ENCODE measurements at regions not wholly inside any gene's neighbourhood (a gene's known extent, or its start where the extent isn't known, plus 50 kb on each side); places are given as distances from the start of the nearest gene placed in this dataset.
"Not testable (repeated sequence)": the region's sequence is repeated elsewhere in the genome, so short reads cannot be mapped to it uniquely, and the experiment has no call there.

DNA sequence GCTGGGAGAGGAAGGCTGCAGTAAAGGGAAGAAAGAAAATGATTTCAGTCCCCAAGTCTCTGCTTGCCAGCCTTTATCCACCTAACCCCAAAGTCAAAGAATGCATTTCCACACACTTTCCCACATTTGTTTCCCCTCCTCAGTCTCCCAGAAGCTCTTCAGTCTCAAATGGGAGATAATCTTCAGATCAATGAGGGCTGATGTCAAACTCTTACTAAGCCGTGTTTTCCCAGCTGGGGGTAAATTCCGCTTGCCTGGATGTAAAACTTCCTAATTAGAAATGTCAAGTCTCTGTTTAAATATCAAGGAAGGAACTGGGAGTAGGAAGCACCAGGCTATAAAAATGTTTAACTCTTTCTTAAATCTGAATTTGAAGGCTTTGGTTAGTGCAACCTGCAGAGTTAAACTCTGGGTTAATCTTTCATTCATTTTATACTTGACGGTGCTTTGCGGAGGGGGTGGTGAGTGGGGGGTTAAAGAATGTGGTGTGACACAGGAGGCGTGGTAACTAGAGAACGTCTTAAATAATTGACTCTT, 601.4 kb upstream of the ACTRT1 start:
- Histone ChIP-seq H3K4me1 (ENCODE audit: control insufficient read depth, insufficient read depth, low read length, poor library complexity, severe bottlenecking) (no peaks in the 10 kb centered on the region), H3K27ac (ENCODE audit: insufficient read depth, low read length, poor library complexity, severe bottlenecking) (no peak overlapping the region), H3K27me3 (ENCODE audit: control insufficient read depth, insufficient read depth, low read length) (no peaks in the 10 kb centered on the region), H3K4me3 (ENCODE audit: low read depth, low read length) (no peak overlapping the region), H3K9me3 (ENCODE audit: control insufficient read depth in 2 of 2, low read length in 2 of 2) (no peaks in the 10 kb centered on the region), H3K36me3 (ENCODE audit: control insufficient read depth, insufficient read depth, low read length) (no peaks in the 10 kb centered on the region)
- Mint-ChIP-seq H3K4me1 (no peaks in the 10 kb centered on the region), H3K9me3 (peaks cover 0 to 4% (median 0%) of the 10 kb centered on the region in 7 donors), H3K27me3 (no peaks in the 10 kb centered on the region), H3K27ac (no peak overlapping the region), H3K36me3 (no peaks in the 10 kb centered on the region), H3K4me3 (no peak overlapping the region)
- DNase-seq (no peak), ATAC-seq (ENCODE audit: low read depth in 2 of 2) (no peak)

DNA sequence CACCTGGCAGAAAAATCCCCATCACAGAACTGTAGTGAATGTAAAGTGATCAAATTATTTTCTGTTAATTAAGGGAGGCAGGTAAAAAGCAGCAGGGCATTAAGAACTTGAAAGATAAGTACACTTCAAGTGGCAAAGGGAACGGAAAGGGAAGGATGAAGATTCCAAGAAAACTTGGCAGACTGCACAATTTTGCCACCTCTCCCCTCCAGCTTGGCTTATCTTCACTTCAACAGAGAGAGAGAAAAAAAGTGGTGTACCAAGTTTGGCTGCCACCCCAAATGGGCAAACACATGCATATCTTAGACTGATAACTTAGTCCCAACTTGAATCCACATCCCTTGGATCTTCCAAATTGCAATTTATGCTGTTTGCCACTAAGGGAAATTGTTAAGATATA, 598.1 kb upstream of the ACTRT1 start:
- Mint-ChIP-seq H3K9me3 (peaks cover 0 to 4% (median 0%) of the 10 kb centered on the region in 7 donors), H3K4me1 (peaks cover 0 to 2% (median 0%) of the 10 kb centered on the region in 4 donors), H3K4me3 (no peak overlapping the region), H3K27me3 (no peaks in the 10 kb centered on the region), H3K36me3 (no peaks in the 10 kb centered on the region), H3K27ac (no peak overlapping the region)
- Histone ChIP-seq H3K4me1 (ENCODE audit: control insufficient read depth, insufficient read depth, low read length, poor library complexity, severe bottlenecking) (no peaks in the 10 kb centered on the region), H3K9me3 (ENCODE audit: control insufficient read depth in 2 of 2, low read length in 2 of 2) (no peaks in the 10 kb centered on the region), H3K4me3 (ENCODE audit: low read depth, low read length) (no peak overlapping the region), H3K27ac (ENCODE audit: insufficient read depth, low read length, poor library complexity, severe bottlenecking) (no peak overlapping the region), H3K36me3 (ENCODE audit: control insufficient read depth, insufficient read depth, low read length) (no peaks in the 10 kb centered on the region), H3K27me3 (ENCODE audit: control insufficient read depth, insufficient read depth, low read length) (no peaks in the 10 kb centered on the region)
- DNase-seq: no peak
- no peak for ATAC-seq (ENCODE audit: low read depth in 2 of 2)

DNA sequence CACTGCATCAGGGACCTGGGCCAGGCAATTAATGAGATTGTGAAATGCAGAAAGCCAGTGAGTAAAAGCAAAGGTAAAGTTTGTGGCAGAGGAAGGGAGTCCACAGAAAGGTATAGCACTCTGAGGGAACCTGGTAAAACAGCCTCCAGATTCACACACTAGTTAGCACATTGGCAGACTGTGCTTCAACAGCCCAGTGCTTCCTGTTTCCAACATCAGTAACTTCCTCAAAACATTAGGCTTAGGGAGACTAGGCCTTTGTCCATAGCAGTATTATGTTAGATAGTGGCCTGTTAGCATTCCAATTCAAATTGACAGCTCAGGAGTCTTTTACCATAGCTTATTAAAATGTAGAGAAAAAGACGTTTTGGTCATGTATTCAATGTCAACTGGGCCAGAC, 582.6 kb upstream of the ACTRT1 start:
- DNase-seq (no peak), ATAC-seq (ENCODE audit: low read depth in 2 of 2) (no peak)
- no peaks in the 10 kb centered on the region for H3K9me3 Mint-ChIP-seq
- no peak overlapping the region for H3K27ac Mint-ChIP-seq
- no peak overlapping the region for H3K4me3 ChIP-seq (ENCODE audit: low read depth, low read length)
- H3K4me1 ChIP-seq (ENCODE audit: control insufficient read depth, insufficient read depth, low read length, poor library complexity, severe bottlenecking): no peaks in the 10 kb centered on the region
- H3K27ac ChIP-seq (ENCODE audit: insufficient read depth, low read length, poor library complexity, severe bottlenecking): no peak overlapping the region
- no peaks in the 10 kb centered on the region for H3K27me3 ChIP-seq (ENCODE audit: control insufficient read depth, insufficient read depth, low read length)
- H3K27me3 Mint-ChIP-seq: no peaks in the 10 kb centered on the region
- H3K36me3 ChIP-seq (ENCODE audit: control insufficient read depth, insufficient read depth, low read length): no peaks in the 10 kb centered on the region
- no peaks in the 10 kb centered on the region for H3K9me3 ChIP-seq (ENCODE audit: control insufficient read depth in 2 of 2, low read length in 2 of 2)
- H3K4me3 Mint-ChIP-seq: no peak overlapping the region
- H3K4me1 Mint-ChIP-seq: no peaks in the 10 kb centered on the region
- no peaks in the 10 kb centered on the region for H3K36me3 Mint-ChIP-seq

DNA sequence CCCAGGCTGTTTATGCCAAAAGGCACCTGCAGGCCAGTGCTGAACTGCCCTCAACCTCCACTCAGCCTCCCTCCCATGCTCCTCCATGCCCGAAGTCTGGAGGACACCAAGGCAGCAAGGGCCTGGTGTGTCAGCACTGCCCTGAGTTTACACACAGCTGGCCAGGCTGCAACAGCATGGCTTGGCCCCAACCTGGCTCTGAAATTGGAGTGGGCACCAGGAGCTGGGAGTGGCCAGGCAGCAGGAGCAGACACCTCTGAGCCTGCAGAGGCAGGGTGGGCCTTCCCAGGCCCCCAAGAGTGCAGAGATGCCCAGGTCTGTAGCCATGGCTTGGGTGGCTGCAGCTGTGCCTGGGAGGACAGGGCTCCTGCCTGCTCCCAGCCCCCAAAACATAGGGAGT, 571.2 kb upstream of the ACTRT1 start:
- no peak overlapping the region for H3K27ac ChIP-seq (ENCODE audit: insufficient read depth, low read length, poor library complexity, severe bottlenecking)
- Mint-ChIP-seq H3K27ac (no peak overlapping the region), H3K4me1 (no peaks in the 10 kb centered on the region), H3K27me3 (no peaks in the 10 kb centered on the region), H3K9me3 (peaks cover 0 to 1% (median 0%) of the 10 kb centered on the region in 7 donors), H3K4me3 (no peak overlapping the region), H3K36me3 (no peaks in the 10 kb centered on the region)
- H3K9me3 ChIP-seq (ENCODE audit: control insufficient read depth in 2 of 2, low read length in 2 of 2): no peaks in the 10 kb centered on the region
- H3K4me1 ChIP-seq (ENCODE audit: control insufficient read depth, insufficient read depth, low read length, poor library complexity, severe bottlenecking): no peaks in the 10 kb centered on the region
- H3K27me3 ChIP-seq (ENCODE audit: control insufficient read depth, insufficient read depth, low read length): no peaks in the 10 kb centered on the region
- DNase-seq (no peak), ATAC-seq (ENCODE audit: low read depth in 2 of 2) (no peak)
- H3K4me3 ChIP-seq (ENCODE audit: low read depth, low read length): no peak overlapping the region
- no peaks in the 10 kb centered on the region for H3K36me3 ChIP-seq (ENCODE audit: control insufficient read depth, insufficient read depth, low read length)

DNA sequence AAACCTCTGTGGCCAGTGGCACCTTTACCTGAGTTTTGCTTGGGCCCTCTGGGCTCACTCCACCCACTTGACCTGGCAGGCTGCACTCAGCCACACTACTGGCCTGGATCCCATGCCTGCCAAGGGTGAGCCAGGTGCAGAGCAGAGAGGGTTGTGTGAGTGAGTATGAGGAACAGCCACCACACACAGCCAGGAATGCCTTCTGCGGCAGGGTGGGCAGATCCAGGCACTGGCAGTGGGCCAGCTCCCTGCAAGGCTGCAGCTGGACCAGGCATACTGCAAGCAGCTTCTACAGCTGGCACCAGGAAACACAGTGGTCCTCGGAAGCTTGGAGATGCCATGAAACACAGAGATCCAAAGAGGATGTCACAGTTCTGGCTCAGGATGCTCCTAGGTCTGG, 570.1 kb upstream of the ACTRT1 start:
- peaks cover 0 to 1% (median 0%) of the 10 kb centered on the region in 7 donors for H3K9me3 Mint-ChIP-seq
- no peaks in the 10 kb centered on the region for H3K27me3 Mint-ChIP-seq
- DNase-seq (no peak), ATAC-seq (ENCODE audit: low read depth in 2 of 2) (no peak)
- no peaks in the 10 kb centered on the region for H3K36me3 Mint-ChIP-seq
- H3K4me1 Mint-ChIP-seq: no peaks in the 10 kb centered on the region
- H3K9me3 ChIP-seq (ENCODE audit: control insufficient read depth in 2 of 2, low read length in 2 of 2): no peaks in the 10 kb centered on the region
- no peaks in the 10 kb centered on the region for H3K27me3 ChIP-seq (ENCODE audit: control insufficient read depth, insufficient read depth, low read length)
- H3K36me3 ChIP-seq (ENCODE audit: control insufficient read depth, insufficient read depth, low read length): no peaks in the 10 kb centered on the region
- no peak overlapping the region for H3K4me3 Mint-ChIP-seq
- no peak overlapping the region for H3K4me3 ChIP-seq (ENCODE audit: low read depth, low read length)
- no peak overlapping the region for H3K27ac Mint-ChIP-seq
- H3K27ac ChIP-seq (ENCODE audit: insufficient read depth, low read length, poor library complexity, severe bottlenecking): no peak overlapping the region
- no peaks in the 10 kb centered on the region for H3K4me1 ChIP-seq (ENCODE audit: control insufficient read depth, insufficient read depth, low read length, poor library complexity, severe bottlenecking)

DNA sequence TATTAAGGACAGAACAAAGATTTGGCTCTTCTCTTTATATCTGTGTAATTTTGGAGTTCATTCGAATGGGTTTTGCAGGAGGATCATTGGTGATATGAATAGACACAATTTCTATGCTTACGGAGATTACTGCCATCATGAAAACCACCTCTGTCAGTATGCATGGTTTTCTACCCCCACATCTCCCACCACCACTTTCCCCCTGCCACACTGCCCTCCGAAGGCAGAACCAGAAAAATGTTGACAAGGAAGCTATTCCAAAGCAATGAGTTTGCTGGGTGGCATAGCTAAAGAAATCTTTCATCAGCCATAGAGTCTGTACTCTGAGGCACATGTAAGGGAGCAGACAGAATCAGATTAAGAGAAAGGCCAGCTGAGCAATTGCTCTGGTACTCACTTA, 567.3 kb upstream of the ACTRT1 start:
- Mint-ChIP-seq H3K9me3 (peaks cover 0 to 2% (median 0%) of the 10 kb centered on the region in 7 donors), H3K36me3 (no peaks in the 10 kb centered on the region), H3K4me1 (no peaks in the 10 kb centered on the region), H3K4me3 (no peak overlapping the region), H3K27me3 (no peaks in the 10 kb centered on the region), H3K27ac (no peak overlapping the region)
- Histone ChIP-seq H3K4me3 (ENCODE audit: low read depth, low read length) (no peak overlapping the region), H3K27ac (ENCODE audit: insufficient read depth, low read length, poor library complexity, severe bottlenecking) (no peak overlapping the region), H3K36me3 (ENCODE audit: control insufficient read depth, insufficient read depth, low read length) (no peaks in the 10 kb centered on the region), H3K9me3 (ENCODE audit: control insufficient read depth in 2 of 2, low read length in 2 of 2) (no peaks in the 10 kb centered on the region), H3K27me3 (ENCODE audit: control insufficient read depth, insufficient read depth, low read length) (no peaks in the 10 kb centered on the region), H3K4me1 (ENCODE audit: control insufficient read depth, insufficient read depth, low read length, poor library complexity, severe bottlenecking) (no peaks in the 10 kb centered on the region)
- no peak for ATAC-seq (ENCODE audit: low read depth in 2 of 2)
- DNase-seq: no peak

DNA sequence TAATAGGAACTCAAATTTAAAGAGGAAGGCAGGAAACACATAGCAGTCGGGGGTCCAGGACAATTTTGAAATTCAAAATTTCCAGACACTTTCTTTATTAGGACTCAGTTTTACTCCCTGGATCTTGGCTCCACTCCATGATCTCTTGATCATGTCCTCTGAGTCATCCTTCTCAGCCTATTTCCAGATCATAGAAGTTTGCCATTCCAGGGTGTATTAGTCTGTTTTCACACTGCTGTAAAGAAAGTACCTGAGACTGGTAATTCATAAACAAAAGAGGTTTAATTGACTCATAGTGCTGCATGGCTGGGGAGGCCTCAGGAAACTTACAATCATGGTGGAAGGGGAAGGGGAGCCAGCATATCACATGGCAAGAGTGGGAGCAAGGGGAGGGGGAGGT, 564.7 kb upstream of the ACTRT1 start:
- Mint-ChIP-seq H3K27ac (no peak overlapping the region), H3K9me3 (peaks cover 0 to 2% (median 0%) of the 10 kb centered on the region in 7 donors), H3K4me1 (no peaks in the 10 kb centered on the region), H3K4me3 (no peak overlapping the region), H3K27me3 (no peaks in the 10 kb centered on the region), H3K36me3 (no peaks in the 10 kb centered on the region)
- Histone ChIP-seq H3K9me3 (ENCODE audit: control insufficient read depth in 2 of 2, low read length in 2 of 2) (no peaks in the 10 kb centered on the region), H3K36me3 (ENCODE audit: control insufficient read depth, insufficient read depth, low read length) (no peaks in the 10 kb centered on the region), H3K4me3 (ENCODE audit: low read depth, low read length) (no peak overlapping the region), H3K4me1 (ENCODE audit: control insufficient read depth, insufficient read depth, low read length, poor library complexity, severe bottlenecking) (no peaks in the 10 kb centered on the region), H3K27ac (ENCODE audit: insufficient read depth, low read length, poor library complexity, severe bottlenecking) (no peak overlapping the region), H3K27me3 (ENCODE audit: control insufficient read depth, insufficient read depth, low read length) (no peaks in the 10 kb centered on the region)
- DNase-seq (no peak), ATAC-seq (ENCODE audit: low read depth in 2 of 2) (no peak)

DNA sequence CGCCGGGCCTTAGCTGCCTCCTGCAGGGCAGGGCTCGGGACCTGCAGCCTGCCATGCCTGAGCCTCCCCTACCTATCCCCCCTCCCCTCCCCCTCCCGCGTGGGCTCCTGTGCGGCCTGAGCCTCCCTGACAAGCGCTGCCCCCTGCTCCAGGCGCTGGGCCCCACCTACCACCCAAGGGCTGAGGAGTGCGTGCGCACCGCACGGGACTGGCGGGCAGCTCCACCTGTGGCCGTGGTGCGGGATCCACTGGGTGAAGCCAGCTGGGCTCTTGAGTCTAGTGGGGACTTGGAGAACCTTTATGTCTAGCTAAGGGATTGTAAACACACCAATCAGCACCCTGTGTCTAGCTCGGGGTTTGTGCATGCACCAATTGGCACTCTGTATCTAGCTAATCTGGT, 554.6 kb upstream of the ACTRT1 start:
- not testable (repeated sequence) for H3K36me3 ChIP-seq (ENCODE audit: control insufficient read depth, insufficient read depth, low read length); H3K9me3 ChIP-seq (ENCODE audit: control insufficient read depth in 2 of 2, low read length in 2 of 2); H3K27ac Mint-ChIP-seq; H3K4me1 Mint-ChIP-seq; H3K4me3 Mint-ChIP-seq; H3K4me3 ChIP-seq (ENCODE audit: low read depth, low read length); H3K4me1 ChIP-seq (ENCODE audit: control insufficient read depth, insufficient read depth, low read length, poor library complexity, severe bottlenecking); H3K27me3 ChIP-seq (ENCODE audit: control insufficient read depth, insufficient read depth, low read length); H3K36me3 Mint-ChIP-seq; DNase-seq; H3K27me3 Mint-ChIP-seq; H3K27ac ChIP-seq (ENCODE audit: insufficient read depth, low read length, poor library complexity, severe bottlenecking); ATAC-seq (ENCODE audit: low read depth in 2 of 2); H3K9me3 Mint-ChIP-seq
